ENCODE measurements at regions not wholly inside any gene's neighbourhood (a gene's known extent, or its start where the extent isn't known, plus 50 kb on each side); places are given as distances from the start of the nearest gene placed in this dataset.
"Not testable (repeated sequence)": the region's sequence is repeated elsewhere in the genome, so short reads cannot be mapped to it uniquely, and the experiment has no call there.

DNA sequence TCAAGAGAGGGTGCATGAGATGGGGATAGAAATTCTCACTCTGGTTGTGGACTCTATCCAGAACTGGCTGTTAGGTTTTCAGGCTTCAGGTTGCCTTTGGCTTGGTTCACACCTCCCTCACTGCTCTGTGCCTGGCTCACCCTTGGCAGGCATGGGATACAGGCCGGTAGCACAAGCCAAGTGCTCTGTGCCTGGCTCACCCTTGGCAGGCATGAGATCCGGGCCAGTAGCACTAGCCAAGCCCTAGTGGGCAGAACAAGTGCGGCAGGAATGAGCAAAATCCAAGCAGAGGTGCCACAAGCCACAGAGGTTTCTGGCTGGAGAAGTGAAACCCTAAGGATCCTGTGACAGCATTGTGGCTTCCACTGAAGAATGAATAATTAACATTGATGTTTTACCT is 1642.3 kb downstream of the C4orf33 start:
- DNase-seq (ENCODE audit: low read depth), result no peak
- TF ChIP-seq, protein P1, sequence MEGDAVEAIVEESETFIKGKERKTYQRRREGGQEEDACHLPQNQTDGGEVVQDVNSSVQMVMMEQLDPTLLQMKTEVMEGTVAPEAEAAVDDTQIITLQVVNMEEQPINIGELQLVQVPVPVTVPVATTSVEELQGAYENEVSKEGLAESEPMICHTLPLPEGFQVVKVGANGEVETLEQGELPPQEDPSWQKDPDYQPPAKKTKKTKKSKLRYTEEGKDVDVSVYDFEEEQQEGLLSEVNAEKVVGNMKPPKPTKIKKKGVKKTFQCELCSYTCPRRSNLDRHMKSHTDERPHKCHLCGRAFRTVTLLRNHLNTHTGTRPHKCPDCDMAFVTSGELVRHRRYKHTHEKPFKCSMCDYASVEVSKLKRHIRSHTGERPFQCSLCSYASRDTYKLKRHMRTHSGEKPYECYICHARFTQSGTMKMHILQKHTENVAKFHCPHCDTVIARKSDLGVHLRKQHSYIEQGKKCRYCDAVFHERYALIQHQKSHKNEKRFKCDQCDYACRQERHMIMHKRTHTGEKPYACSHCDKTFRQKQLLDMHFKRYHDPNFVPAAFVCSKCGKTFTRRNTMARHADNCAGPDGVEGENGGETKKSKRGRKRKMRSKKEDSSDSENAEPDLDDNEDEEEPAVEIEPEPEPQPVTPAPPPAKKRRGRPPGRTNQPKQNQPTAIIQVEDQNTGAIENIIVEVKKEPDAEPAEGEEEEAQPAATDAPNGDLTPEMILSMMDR (IDR thresholded peaks at IDR 0.05; ENCODE audit: control insufficient read depth, insufficient read depth, low read depth, low read length, missing control alignments), result no peak
- no peak overlapping the region for H3K4me3 ChIP-seq (ENCODE audit: control insufficient read depth, low read depth, low read length)

DNA sequence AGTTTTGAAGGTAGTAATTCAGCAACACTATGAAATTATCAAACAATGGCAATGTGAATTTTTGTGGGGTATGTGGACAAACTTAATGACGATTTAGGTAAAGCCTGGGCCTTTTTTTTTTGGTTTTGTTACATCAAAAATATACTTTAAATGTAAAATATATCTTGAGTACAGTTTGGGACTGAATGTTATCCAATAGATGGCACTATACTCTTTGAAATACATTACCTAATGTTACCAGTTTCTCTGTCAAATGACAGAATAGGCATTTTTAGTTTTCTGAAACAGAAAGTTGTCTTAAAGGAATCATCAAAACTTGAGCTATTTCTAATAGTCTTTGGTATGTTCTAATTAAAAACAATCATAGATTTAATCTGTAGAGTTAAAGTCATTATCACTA is 1651.9 kb downstream of the C4orf33 start:
- TF ChIP-seq, protein P1 (IDR thresholded peaks at IDR 0.05; ENCODE audit: control insufficient read depth, insufficient read depth, low read depth, low read length, missing control alignments), result no peak
- no peak overlapping the region for H3K4me3 ChIP-seq (ENCODE audit: control insufficient read depth, low read depth, low read length)
- DNase-seq (ENCODE audit: low read depth), result no peak

DNA sequence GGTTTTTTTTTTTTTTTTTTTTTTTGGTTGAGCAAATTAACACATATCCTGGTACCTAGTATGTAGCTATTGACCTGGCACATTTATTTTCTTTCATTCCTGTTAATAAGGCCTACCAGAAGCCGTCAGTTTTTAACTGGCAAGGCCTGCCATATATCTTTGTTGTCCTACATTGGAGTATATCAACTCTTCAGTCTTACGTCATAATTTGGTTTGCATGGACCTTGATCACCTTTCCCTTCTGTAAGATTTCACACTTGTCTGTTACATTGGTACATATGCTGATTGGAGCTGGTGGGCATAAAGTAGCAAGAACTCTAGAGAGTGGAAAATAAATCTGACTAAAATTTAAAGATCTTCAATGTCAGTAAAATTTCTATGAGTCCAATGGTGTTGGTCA is 1658.0 kb downstream of the C4orf33 start:
- TF ChIP-seq, protein P1 (IDR thresholded peaks at IDR 0.05; ENCODE audit: control insufficient read depth, insufficient read depth, low read depth, low read length, missing control alignments), result no peak
- no peak for DNase-seq (ENCODE audit: low read depth)
- no peak overlapping the region for H3K4me3 ChIP-seq (ENCODE audit: control insufficient read depth, low read depth, low read length)

DNA sequence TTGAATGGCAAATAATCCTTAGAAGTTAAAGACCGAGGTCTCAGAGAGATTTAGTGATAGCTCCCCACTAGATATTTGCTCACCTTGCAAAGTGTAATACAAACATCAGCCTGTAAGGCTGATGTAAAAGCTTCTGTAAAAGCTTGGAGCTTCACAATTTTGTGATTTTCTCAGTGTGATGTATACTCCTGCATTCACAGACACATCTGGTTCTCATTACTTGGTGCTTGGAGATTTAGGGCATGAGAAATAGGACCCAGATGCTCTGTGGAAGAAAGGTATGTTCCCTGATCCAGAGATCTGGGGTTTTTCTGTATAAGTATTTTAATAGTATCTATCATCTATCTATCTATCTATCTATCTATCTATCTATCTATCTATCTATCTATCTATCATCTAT is 1664.3 kb downstream of the C4orf33 start:
- no peak overlapping the region for H3K4me3 ChIP-seq (ENCODE audit: control insufficient read depth, low read depth, low read length)
- TF ChIP-seq, protein P1 (IDR thresholded peaks at IDR 0.05; ENCODE audit: control insufficient read depth, insufficient read depth, low read depth, low read length, missing control alignments), result no peak
- no peak for DNase-seq (ENCODE audit: low read depth)

DNA sequence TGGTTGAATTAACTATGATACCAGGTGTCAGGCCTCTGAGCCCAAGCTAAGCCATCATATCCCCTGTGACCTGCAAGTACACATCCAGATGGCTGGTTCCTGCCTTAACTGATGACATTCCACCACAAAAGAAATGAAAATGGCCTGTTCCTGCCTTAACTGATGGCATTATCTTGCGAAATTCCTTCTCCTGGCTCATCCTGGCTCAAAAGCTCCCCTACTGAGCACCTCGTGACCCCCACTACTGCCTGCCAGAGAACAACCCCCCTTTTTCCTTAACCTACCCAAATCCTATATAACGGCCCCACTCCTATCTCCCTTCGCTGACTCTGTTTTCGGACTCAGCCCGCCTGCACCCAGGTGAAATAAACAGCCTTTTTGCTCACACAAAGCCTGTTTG is 1671.4 kb downstream of the C4orf33 start:
- not testable (repeated sequence) for H3K4me3 ChIP-seq (ENCODE audit: control insufficient read depth, low read depth, low read length); DNase-seq (ENCODE audit: low read depth)

DNA sequence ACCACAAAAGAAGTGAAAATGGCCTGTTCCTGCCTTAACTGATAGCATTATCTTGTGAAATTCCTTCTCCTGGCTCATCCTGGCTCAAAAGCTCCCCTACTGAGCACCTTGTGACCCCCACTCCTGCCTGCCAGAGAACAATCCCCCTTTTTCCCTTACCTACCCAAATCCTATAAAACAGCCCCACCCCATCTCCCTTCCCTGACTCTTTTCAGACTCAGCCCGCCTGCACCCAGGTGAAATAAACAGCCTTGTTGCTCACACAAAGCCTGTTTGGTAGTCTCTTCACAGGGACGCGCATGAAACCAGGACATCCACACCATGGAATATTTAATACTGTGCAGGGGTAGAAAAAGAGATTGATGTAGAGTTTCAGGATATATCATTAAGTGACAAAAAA is 1677.0 kb downstream of the C4orf33 start:
- not testable (repeated sequence) for DNase-seq (ENCODE audit: low read depth); H3K4me3 ChIP-seq (ENCODE audit: control insufficient read depth, low read depth, low read length)

DNA sequence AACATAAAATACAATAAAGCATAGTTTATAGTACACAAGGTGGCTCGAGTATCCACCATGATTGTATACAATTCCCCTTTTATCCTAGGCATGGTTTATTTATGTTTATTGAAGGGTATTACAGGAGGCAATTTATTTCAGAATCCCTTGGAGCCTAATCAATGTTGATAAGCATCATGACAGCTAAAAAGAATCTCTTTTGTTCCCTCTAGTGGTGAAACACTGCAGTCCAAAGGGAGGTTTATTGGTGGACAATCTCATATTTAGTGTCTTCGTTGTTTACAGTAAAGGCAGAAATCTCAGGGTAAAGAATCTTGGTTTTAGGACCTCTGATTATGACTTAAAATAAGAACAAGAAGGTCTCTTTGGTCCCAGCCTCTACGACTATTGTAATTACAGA is 1712.5 kb downstream of the C4orf33 start:
- no peak for DNase-seq (ENCODE audit: low read depth)
- TF ChIP-seq, protein P1 (IDR thresholded peaks at IDR 0.05; ENCODE audit: control insufficient read depth, insufficient read depth, low read depth, low read length, missing control alignments), result no peak
- no peak overlapping the region for H3K4me3 ChIP-seq (ENCODE audit: control insufficient read depth, low read depth, low read length)

DNA sequence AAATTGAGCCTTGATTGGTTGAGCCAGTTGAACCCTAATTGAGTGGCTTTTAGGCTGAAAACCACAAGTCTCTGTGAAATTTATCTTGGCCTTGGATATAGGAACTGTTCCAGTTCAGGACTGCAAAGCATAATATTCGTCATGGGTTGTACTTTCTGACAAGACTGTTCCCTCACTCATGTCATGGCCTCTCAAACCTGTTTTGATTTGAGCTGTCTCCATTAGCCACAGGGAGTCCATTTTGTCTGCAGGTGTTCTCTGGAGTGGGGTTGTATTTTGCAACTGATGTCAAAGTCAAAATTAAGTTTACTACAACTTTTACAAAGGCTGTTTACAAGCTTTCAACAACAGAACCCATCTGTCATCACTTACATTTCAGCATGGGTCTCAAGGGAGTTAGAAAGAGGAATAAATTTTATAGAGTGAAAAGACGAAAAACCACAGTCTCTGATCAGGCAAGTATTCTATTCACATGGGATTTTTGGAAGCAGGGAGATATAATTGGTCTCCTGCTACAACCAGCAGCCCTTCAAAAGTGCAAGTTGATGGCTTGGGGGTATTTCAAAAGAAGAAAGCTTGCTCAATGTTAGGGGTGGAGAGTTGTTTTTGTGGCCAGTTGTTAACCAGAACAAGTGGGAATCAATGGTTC is 1716.3 kb downstream of the C4orf33 start:
- H3K4me3 ChIP-seq (ENCODE audit: control insufficient read depth, low read depth, low read length), result no peak overlapping the region
- no peak for DNase-seq (ENCODE audit: low read depth)
- TF ChIP-seq, protein P1 (IDR thresholded peaks at IDR 0.05; ENCODE audit: control insufficient read depth, insufficient read depth, low read depth, low read length, missing control alignments), result no peak
